ENCODE measurements at regions not wholly inside any gene's neighbourhood (a gene's known extent, or its start where the extent isn't known, plus 50 kb on each side); places are given as distances from the start of the nearest gene placed in this dataset.

DNA sequence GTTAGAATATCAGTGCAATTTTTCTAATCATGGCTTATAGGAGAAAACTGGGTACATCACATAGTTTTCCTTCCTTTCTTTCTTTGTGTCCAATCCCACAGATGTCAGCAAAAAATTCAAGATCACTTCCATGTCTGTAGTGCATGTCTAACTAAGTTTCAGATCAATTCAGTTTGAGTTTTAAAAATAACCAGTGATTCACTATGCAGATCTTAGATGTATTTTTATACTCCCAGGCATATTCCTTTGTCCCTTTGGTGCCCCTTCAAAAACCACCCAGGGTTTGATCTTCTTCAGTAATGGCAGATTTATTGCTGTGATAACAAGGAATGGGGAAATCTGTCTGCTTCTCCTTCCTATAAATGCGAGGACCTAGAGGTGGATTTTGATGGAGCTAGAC is 915.6 kb downstream of the METTL15 start:
- Histone ChIP-seq H3K27ac (no peak overlapping the region), H3K9me3 (ENCODE audit: low read depth, low read length) (no peaks in the 10 kb centered on the region), H3K36me3 (ENCODE audit: insufficient read depth, low read length) (no peaks in the 10 kb centered on the region), H3K9ac (ENCODE audit: insufficient read length) (no peak overlapping the region), H3K4me3 (no peak overlapping the region)
- DNase-seq (ENCODE audit: low read depth, low spot score) = no peak
- no peak for TF ChIP-seq EZH2 (IDR thresholded peaks at IDR 0.05)
- TF ChIP-seq FOXP2 (optimal IDR thresholded peaks at IDR 0.05; ENCODE audit: control extremely low read depth, extremely low read length, insufficient read depth) = no peak
- TF ChIP-seq POLR2AphosphoS5 (IDR thresholded peaks at IDR 0.05; ENCODE audit: borderline replicate concordance, low read depth, low read length) = no peak

DNA sequence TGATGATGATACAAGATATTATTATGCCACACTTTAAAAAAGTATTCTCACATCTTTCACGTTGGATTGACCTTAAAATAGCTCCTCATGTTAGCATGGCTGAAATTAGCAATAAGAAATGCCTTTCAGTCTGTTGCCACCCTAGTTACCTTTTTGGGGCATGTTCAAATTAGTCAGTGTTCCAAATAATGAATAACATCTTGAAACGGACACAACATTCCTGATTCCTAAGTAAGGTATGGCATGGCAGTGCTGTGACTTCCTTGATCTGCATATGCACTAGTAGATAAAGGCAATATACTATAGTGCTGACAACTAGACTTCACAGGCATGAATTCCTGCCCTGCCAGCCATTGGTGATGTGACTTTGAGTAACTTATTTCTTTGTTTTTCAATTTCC is 914.5 kb downstream of the METTL15 start:
- no peaks in the 10 kb centered on the region for H3K36me3 ChIP-seq (ENCODE audit: insufficient read depth, low read length)
- H3K27ac ChIP-seq = no peak overlapping the region
- H3K9ac ChIP-seq (ENCODE audit: insufficient read length) = no peak overlapping the region
- no peaks in the 10 kb centered on the region for H3K9me3 ChIP-seq (ENCODE audit: low read depth, low read length)
- no peak for DNase-seq (ENCODE audit: low read depth, low spot score)
- H3K4me3 ChIP-seq = no peak overlapping the region
- TF ChIP-seq FOXP2 (optimal IDR thresholded peaks at IDR 0.05; ENCODE audit: control extremely low read depth, extremely low read length, insufficient read depth) (no peak), POLR2AphosphoS5 (IDR thresholded peaks at IDR 0.05; ENCODE audit: borderline replicate concordance, low read depth, low read length) (no peak), EZH2 (IDR thresholded peaks at IDR 0.05) (no peak)

DNA sequence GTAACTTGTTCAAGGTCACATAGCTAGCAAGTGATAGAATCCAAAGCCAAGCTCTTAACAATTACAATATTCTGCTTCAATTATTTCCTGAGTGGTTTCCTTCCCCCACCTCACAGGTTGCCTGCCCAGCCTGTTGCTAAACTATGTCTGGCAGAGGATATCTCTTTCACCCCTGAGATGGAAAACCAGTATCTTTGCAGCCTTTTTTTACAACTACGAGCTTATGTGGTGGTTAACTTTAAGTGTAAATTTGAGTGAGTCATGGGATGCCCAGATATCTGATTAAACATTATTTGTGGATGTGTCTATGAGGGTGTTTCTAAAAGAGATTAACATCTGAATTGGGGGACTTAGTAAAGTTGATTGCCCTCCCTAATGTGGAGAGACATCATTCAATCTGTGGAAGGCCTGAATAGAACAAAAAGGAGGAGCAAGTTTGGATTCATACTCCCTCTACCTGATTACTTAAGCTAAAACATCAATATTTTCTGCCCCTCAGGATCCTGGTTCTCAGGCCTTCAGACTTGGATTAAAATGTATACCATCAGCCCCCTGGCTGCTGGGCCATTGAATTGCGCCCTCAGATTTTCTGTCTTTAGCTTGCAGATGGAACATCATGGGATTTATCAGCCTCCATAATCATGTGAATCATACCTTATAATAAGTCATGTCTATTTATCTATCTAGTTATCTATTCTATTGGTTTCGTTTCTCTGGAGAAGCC is 911.9 kb downstream of the METTL15 start:
- H3K9ac ChIP-seq (ENCODE audit: insufficient read length) = no peak overlapping the region
- DNase-seq (ENCODE audit: low read depth, low spot score) = no peak
- no peaks in the 10 kb centered on the region for H3K36me3 ChIP-seq (ENCODE audit: insufficient read depth, low read length)
- TF ChIP-seq FOXP2 (optimal IDR thresholded peaks at IDR 0.05; ENCODE audit: control extremely low read depth, extremely low read length, insufficient read depth) = no peak
- TF ChIP-seq EZH2 (IDR thresholded peaks at IDR 0.05) = no peak
- no peak for TF ChIP-seq POLR2AphosphoS5 (IDR thresholded peaks at IDR 0.05; ENCODE audit: borderline replicate concordance, low read depth, low read length)
- no peak overlapping the region for H3K27ac ChIP-seq
- no peak overlapping the region for H3K4me3 ChIP-seq
- no peaks in the 10 kb centered on the region for H3K9me3 ChIP-seq (ENCODE audit: low read depth, low read length)

DNA sequence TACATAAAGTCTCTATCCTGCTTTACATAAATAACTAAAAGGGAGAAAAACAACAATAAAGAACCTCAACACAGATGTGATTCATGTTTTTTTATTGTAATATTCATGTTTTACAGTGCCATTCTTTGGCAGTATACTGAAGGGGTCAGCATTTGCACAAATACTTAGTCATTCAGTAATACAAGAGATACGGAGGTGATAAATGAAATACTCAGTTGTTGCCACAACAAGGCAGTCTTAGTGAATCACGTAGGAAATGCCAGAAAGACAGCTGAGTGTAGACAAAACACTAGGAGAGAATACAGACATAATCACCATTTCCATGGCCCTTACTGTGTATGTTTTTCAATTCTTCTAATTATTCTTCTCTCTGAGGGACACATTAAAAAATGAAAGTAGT is 910.4 kb downstream of the METTL15 start:
- H3K9ac ChIP-seq (ENCODE audit: insufficient read length) = no peak overlapping the region
- TF ChIP-seq EZH2 (IDR thresholded peaks at IDR 0.05) (no peak), FOXP2 (optimal IDR thresholded peaks at IDR 0.05; ENCODE audit: control extremely low read depth, extremely low read length, insufficient read depth) (no peak), POLR2AphosphoS5 (IDR thresholded peaks at IDR 0.05; ENCODE audit: borderline replicate concordance, low read depth, low read length) (no peak)
- no peaks in the 10 kb centered on the region for H3K36me3 ChIP-seq (ENCODE audit: insufficient read depth, low read length)
- H3K9me3 ChIP-seq (ENCODE audit: low read depth, low read length) = no peaks in the 10 kb centered on the region
- DNase-seq (ENCODE audit: low read depth, low spot score) = no peak
- no peak overlapping the region for H3K27ac ChIP-seq
- H3K4me3 ChIP-seq = no peak overlapping the region

DNA sequence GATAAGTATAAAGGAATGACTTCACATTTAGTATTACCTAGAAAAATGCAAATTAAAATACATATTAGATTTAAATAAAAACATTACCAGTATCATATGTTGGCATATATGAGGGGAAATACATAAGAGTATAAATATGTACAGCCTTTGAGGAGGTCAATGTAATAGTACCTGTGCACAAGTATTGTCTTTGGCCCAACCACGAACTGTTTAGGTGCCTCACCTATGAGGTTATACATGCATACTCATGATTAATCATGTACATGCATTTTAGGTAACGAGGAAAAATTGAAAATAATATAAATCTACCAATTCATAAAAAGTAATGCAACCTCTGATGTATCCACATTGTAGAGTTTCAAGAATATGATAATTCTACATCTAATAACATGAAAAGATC is 909.8 kb downstream of the METTL15 start:
- no peaks in the 10 kb centered on the region for H3K9me3 ChIP-seq (ENCODE audit: low read depth, low read length)
- no peak overlapping the region for H3K4me3 ChIP-seq
- no peak overlapping the region for H3K9ac ChIP-seq (ENCODE audit: insufficient read length)
- H3K36me3 ChIP-seq (ENCODE audit: insufficient read depth, low read length) = no peaks in the 10 kb centered on the region
- DNase-seq (ENCODE audit: low read depth, low spot score) = no peak
- H3K27ac ChIP-seq = no peak overlapping the region
- TF ChIP-seq EZH2 (IDR thresholded peaks at IDR 0.05) (no peak), POLR2AphosphoS5 (IDR thresholded peaks at IDR 0.05; ENCODE audit: borderline replicate concordance, low read depth, low read length) (no peak)

DNA sequence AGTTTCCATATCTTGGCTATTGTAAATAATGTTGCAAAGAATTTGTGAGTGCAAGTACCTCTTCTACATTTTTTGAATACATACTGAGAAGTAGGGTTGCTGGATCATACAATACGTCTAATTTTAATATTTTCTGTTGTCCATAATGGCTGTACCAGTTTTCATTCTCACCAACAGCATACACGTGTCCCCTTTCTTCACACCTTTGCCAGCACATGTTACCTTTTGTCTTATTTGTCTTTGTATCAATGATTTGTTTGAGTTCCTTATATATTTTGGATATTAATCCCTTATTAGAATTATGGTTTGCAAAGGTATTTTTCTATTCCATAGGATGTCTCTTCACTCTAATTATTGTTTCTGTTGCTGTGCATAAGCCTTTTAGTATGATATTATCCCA is 904.3 kb downstream of the METTL15 start:
- no peak for DNase-seq (ENCODE audit: low read depth, low spot score)
- H3K9ac ChIP-seq (ENCODE audit: insufficient read length) = no peak overlapping the region
- no peak overlapping the region for H3K4me3 ChIP-seq
- H3K36me3 ChIP-seq (ENCODE audit: insufficient read depth, low read length) = no peaks in the 10 kb centered on the region
- H3K9me3 ChIP-seq (ENCODE audit: low read depth, low read length) = no peaks in the 10 kb centered on the region
- TF ChIP-seq POLR2AphosphoS5 (IDR thresholded peaks at IDR 0.05; ENCODE audit: borderline replicate concordance, low read depth, low read length) = no peak
- H3K27ac ChIP-seq = no peak overlapping the region

DNA sequence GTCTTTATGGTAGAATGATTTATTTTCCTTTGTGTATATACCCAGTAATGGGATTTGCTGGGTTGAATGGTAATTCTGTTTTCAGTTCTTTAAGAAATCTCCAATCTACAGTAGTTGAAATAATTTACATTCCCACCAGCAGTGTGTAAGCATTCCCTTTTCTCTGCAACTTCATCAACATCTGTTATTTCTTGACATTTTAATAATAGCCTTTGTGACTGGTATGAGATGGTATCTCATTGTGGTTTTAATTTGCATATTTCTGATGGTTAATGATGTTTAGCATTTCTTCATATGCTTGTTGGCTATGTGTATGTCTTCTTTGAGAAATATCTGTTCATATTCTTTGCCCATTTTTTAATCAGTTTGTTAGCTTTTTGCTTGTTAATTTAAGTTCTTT is 901.2 kb downstream of the METTL15 start:
- H3K9ac ChIP-seq (ENCODE audit: insufficient read length) = no peak overlapping the region
- DNase-seq (ENCODE audit: low read depth, low spot score) = no peak
- H3K27ac ChIP-seq = no peak overlapping the region
- no peaks in the 10 kb centered on the region for H3K36me3 ChIP-seq (ENCODE audit: insufficient read depth, low read length)
- no peak overlapping the region for H3K4me3 ChIP-seq
- TF ChIP-seq POLR2AphosphoS5 (IDR thresholded peaks at IDR 0.05; ENCODE audit: borderline replicate concordance, low read depth, low read length) (no peak), EZH2 (IDR thresholded peaks at IDR 0.05) (no peak), FOXP2 (optimal IDR thresholded peaks at IDR 0.05; ENCODE audit: control extremely low read depth, extremely low read length, insufficient read depth) (no peak)
- no peaks in the 10 kb centered on the region for H3K9me3 ChIP-seq (ENCODE audit: low read depth, low read length)

DNA sequence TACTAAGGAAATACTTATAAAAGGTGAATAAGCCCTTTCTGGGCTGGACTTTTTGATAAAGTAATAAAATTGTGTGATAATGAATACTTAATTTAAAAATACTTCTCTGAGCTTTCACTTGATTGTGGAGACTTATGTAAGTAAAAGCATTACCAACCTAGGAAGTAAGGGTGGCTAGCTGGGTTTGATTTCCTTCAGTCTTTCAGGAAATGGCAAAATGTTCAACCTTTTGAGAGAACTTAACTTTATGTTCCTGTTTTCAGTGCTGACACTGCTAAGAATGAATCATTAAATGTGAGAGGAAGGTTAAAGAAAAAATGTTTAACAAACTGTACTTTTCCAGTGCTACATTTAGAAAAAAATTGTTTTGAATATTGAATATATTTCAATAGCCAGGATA is 900.3 kb downstream of the METTL15 start:
- Histone ChIP-seq H3K27ac (no peak overlapping the region), H3K9ac (ENCODE audit: insufficient read length) (no peak overlapping the region), H3K4me3 (no peak overlapping the region), H3K36me3 (ENCODE audit: insufficient read depth, low read length) (no peaks in the 10 kb centered on the region), H3K9me3 (ENCODE audit: low read depth, low read length) (no peaks in the 10 kb centered on the region)
- DNase-seq (ENCODE audit: low read depth, low spot score) = no peak
- no peak for TF ChIP-seq FOXP2 (optimal IDR thresholded peaks at IDR 0.05; ENCODE audit: control extremely low read depth, extremely low read length, insufficient read depth)
- no peak for TF ChIP-seq EZH2 (IDR thresholded peaks at IDR 0.05)

DNA sequence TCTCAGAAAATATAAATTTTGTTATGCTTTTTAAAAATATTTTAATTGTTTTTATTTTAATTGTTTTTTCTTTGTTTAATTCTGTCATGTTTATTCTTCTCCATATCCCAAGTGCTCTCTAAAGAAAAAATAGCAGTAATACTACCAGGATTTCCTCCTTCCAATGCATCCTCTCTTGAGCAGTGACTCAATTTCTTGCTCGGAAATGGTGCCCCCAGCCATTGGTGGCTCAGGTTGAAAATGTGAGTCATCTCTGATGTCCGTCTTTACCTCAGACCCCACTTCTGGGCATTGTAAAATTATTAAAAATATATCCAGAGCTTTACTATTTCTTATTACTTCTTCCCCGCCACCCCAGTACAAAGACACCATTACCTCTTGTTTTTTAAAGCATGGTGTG is 898.5 kb downstream of the METTL15 start:
- no peaks in the 10 kb centered on the region for H3K36me3 ChIP-seq (ENCODE audit: insufficient read depth, low read length)
- H3K9me3 ChIP-seq (ENCODE audit: low read depth, low read length) = no peaks in the 10 kb centered on the region
- H3K9ac ChIP-seq (ENCODE audit: insufficient read length) = no peak overlapping the region
- no peak overlapping the region for H3K27ac ChIP-seq
- H3K4me3 ChIP-seq = no peak overlapping the region
- no peak for TF ChIP-seq EZH2 (IDR thresholded peaks at IDR 0.05)
- no peak for TF ChIP-seq POLR2AphosphoS5 (IDR thresholded peaks at IDR 0.05; ENCODE audit: borderline replicate concordance, low read depth, low read length)
- no peak for TF ChIP-seq FOXP2 (optimal IDR thresholded peaks at IDR 0.05; ENCODE audit: control extremely low read depth, extremely low read length, insufficient read depth)
- no peak for DNase-seq (ENCODE audit: low read depth, low spot score)
